Osteocyte (in vitro differentiated cells): ENCODE measurements at regions not wholly inside any gene's neighbourhood (a gene's known extent, or its start where the extent isn't known, plus 50 kb on each side); places are given as distances from the start of the nearest gene placed in this dataset.

Experiments used
- DNase-seq: peaks from one replicate; pipeline ENCODE4 v3.0.0; 2021; ENCODE audit warnings: mixed read lengths; ENCODE audit not compliant: unreplicated experiment; ENCODE audit errors: extremely low spot score
- H3K27ac Mint-ChIP-seq: one replicate; pipeline ENCODE4 v1.8.0; 2021; ENCODE audit warnings: mild to moderate bottlenecking, mixed read lengths; ENCODE audit not compliant: unreplicated experiment
- H3K27me3 Mint-ChIP-seq: one replicate; pipeline ENCODE4 v1.8.0; 2021; ENCODE audit warnings: mixed read lengths; ENCODE audit not compliant: unreplicated experiment
- H3K36me3 Mint-ChIP-seq: one replicate; pipeline ENCODE4 v1.8.0; 2021; ENCODE audit warnings: mixed read lengths; ENCODE audit not compliant: unreplicated experiment
- H3K4me1 Mint-ChIP-seq: one replicate; pipeline ENCODE4 v1.8.0; 2021; ENCODE audit warnings: mixed read lengths; ENCODE audit not compliant: unreplicated experiment
- H3K4me3 Mint-ChIP-seq: one replicate; pipeline ENCODE4 v1.8.0; 2021; ENCODE audit warnings: mild to moderate bottlenecking, moderate library complexity, mixed read lengths; ENCODE audit not compliant: unreplicated experiment
- H3K9me3 Mint-ChIP-seq: one replicate; pipeline ENCODE4 v1.8.0; 2021; ENCODE audit warnings: mixed read lengths; ENCODE audit not compliant: unreplicated experiment
- CTCF ChIP-seq: fragments of 200-600 bp; sonication (generic); IDR thresholded peaks from 2 replicates; pipeline ENCODE4 v1.5.0; 2021; ENCODE audit warnings: antibody characterized with exemption, mild to moderate bottlenecking, moderate library complexity

GRCh38 chr17:12406623-12407215 lies 259.0 kb upstream of the MYOCD start:
- H3K27me3 Mint-ChIP-seq = no peaks in the 10 kb centered on the region
- H3K4me3 Mint-ChIP-seq = no peak overlapping the region
- no peak overlapping the region for H3K27ac Mint-ChIP-seq
- no peak for DNase-seq
- H3K4me1 Mint-ChIP-seq = peaks cover 12% of the 10 kb centered on the region
- H3K9me3 Mint-ChIP-seq = no peaks in the 10 kb centered on the region
- no peaks in the 10 kb centered on the region for H3K36me3 Mint-ChIP-seq
- TF ChIP-seq CTCF = no peak

DNA sequence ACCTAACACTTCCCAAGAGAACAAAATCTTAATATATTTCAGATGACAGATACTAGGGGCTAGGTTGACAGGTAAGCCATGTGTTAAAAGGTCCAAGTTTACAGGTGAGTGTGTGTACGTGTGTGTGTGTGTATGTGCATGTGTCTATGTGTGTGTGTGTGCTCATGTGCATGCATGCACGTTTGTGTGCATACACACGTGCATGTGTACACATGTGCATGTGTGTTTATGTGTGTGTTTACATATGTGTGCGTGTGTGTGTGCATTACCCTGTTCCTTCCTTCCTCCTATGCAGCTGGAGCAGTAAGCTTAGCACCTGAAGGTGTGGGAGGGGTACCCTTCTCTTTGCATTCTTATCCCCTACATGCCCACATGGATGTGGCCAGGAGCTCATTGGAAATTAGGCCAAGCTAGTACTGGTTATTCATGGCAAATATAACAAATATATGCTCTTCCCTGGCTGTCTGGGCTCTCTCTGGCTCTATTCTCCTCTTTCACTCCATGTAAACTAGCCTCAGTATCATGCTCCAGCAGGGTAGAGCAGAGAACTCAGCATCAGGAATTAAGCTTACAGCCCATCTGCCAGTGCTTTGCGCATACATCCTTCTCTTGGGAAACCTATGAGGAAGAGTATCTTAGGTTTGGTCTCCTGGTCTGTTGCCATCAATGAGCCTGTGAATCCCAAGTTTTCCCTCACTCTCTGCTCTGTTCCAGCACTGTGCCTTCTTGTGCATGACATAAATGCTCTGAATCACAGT lies 258.0 kb upstream of the MYOCD start:
- no peak for DNase-seq
- H3K36me3 Mint-ChIP-seq = no peaks in the 10 kb centered on the region
- TF ChIP-seq CTCF = no peak
- H3K4me3 Mint-ChIP-seq = no peak overlapping the region
- no peaks in the 10 kb centered on the region for H3K9me3 Mint-ChIP-seq
- no peaks in the 10 kb centered on the region for H3K27me3 Mint-ChIP-seq
- no peak overlapping the region for H3K27ac Mint-ChIP-seq
- peaks cover 12% of the 10 kb centered on the region for H3K4me1 Mint-ChIP-seq

DNA sequence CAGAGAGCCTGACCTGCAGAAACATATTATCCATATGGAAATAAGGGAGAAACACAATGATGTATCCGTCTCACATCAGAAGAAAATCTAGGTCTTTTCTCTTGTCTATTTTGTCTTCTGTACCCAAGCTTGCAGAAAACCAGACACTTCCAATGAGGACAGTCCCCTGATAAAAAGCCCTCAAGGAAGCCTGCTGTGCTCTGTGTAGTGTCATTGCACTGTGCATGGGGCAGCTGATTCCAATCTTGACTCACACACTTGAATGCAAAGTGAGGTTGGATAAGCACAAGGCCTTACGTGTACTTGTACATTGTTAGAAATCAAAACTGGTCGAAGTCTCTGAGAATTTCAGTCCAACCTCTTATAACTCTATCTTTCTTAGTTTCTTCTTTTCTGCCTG lies 256.6 kb upstream of the MYOCD start:
- H3K9me3 Mint-ChIP-seq = no peaks in the 10 kb centered on the region
- no peak overlapping the region for H3K27ac Mint-ChIP-seq
- DNase-seq = no peak
- H3K36me3 Mint-ChIP-seq = no peaks in the 10 kb centered on the region
- no peak for TF ChIP-seq CTCF
- no peak overlapping the region for H3K4me3 Mint-ChIP-seq
- H3K27me3 Mint-ChIP-seq = no peaks in the 10 kb centered on the region
- H3K4me1 Mint-ChIP-seq = peaks cover 2% of the 10 kb centered on the region

- no peaks in the 10 kb centered on the region for H3K27me3 Mint-ChIP-seq
- no peaks in the 10 kb centered on the region for H3K36me3 Mint-ChIP-seq
- H3K27ac Mint-ChIP-seq = no peak overlapping the region
- DNase-seq = no peak
- H3K4me1 Mint-ChIP-seq = peaks cover 3% of the 10 kb centered on the region
- no peak overlapping the region for H3K4me3 Mint-ChIP-seq
- no peak for TF ChIP-seq CTCF
- H3K9me3 Mint-ChIP-seq = no peaks in the 10 kb centered on the region
Observed at GRCh38 chr17:12410717-12411116, 255.0 kb upstream of the MYOCD start.

DNA sequence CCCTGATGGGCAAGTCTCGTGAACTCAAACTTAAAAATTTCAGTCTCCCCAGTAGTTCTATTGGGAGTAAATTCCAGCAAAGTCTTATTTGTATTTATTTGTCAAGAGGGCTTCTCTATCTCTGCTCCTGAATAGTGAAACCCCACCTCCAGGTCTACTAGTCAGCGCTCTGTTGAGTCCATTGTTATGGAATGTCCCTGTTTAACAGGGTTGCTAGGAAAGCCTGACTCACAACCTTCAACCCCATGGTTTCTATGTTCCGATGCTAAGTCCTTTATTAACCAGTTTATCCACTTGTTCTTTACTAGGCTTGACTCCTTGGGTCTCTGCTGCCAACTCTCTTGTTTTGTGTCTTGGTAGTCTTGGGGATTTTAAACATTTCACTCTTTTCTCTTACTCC lies 250.7 kb upstream of the MYOCD start:
- H3K27ac Mint-ChIP-seq = no peak overlapping the region

More for the DNA sequence above, 250.7 kb upstream of the MYOCD start:
- peaks cover 5% of the 10 kb centered on the region for H3K9me3 Mint-ChIP-seq
- DNase-seq = no peak
- H3K4me3 Mint-ChIP-seq = no peak overlapping the region
- TF ChIP-seq CTCF = no peak
- no peaks in the 10 kb centered on the region for H3K36me3 Mint-ChIP-seq
- peaks cover 1% of the 10 kb centered on the region for H3K4me1 Mint-ChIP-seq
- no peaks in the 10 kb centered on the region for H3K27me3 Mint-ChIP-seq
